NT2/D1 (cell line): ENCODE measurements at regions not wholly inside any gene's neighbourhood (a gene's known extent, or its start where the extent isn't known, plus 50 kb on each side); places are given as distances from the start of the nearest gene placed in this dataset.

ENCODE experiments used
- SUZ12 ChIP-seq: IDR thresholded peaks from 2 replicates; pipeline ENCODE4 v1.6.1; 2011; ENCODE audit not compliant: insufficient read length, insufficient read depth; ENCODE audit errors: extremely low read depth
- YY1 ChIP-seq: IDR thresholded peaks from 2 replicates; pipeline ENCODE4 v1.6.1; 2011; ENCODE audit not compliant: insufficient read length, insufficient read depth
- ZNF274 ChIP-seq: IDR thresholded peaks from 2 replicates; pipeline ENCODE4 v1.6.1; 2011; ENCODE audit warnings: mild to moderate bottlenecking, low read depth, low read length

DNA sequence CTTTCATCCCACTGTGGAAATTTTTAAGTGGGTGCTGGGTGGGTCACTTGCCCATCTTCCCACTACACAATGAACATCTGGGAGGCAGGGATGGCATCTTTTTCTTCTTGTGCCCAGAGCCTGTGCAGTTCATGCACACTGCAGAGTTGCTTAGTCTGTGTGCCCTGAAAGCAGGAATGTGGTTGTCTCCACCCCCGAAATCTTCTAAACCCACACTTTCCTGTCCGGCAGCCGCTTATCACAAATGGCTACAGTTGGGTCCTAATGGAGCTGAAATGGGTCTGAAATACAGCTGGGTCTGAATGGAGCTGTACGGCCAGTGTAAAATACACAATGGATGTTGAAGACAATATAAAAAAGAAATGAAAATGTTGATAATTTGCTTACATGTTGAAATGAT, 112.1 kb upstream of the PMEPA1 start:
- TF ChIP-seq YY1 = no peak
- no peak for TF ChIP-seq SUZ12
- TF ChIP-seq ZNF274 = no peak
